ENCODE measurements at regions not wholly inside any gene's neighbourhood (a gene's known extent, or its start where the extent isn't known, plus 50 kb on each side); places are given as distances from the start of the nearest gene placed in this dataset.

- 49% methylated on average over 5 of the region's 5 CpGs for WGBS (ENCODE audit: insufficient coverage, insufficient replicate concordance, low lambda C conversion rate, missing lambda C conversion rate)
- Histone ChIP-seq H4K20me1 (ENCODE audit: control insufficient read depth, insufficient read depth) (no peaks in the 10 kb centered on the region), H3K9ac (ENCODE audit: control insufficient read depth, insufficient read depth, low read length) (no peak overlapping the region), H3K9me3 (replicated peaks; ENCODE audit: control insufficient read depth, insufficient read depth, low read length) (no peaks in the 10 kb centered on the region), H3K4me3 (no peak overlapping the region), H3K36me3 (ENCODE audit: control insufficient read depth in 2 of 2, insufficient read depth in 2 of 2, low read length in 1 of 2) (no peaks in the 10 kb centered on the region), H3K4me1 (ENCODE audit: control insufficient read depth, insufficient read depth, low read length) (no peaks in the 10 kb centered on the region), H3K79me2 (ENCODE audit: control insufficient read depth, insufficient read depth, low read length) (no peaks in the 10 kb centered on the region), H3K4me2 (ENCODE audit: control insufficient read depth, insufficient read depth) (no peak overlapping the region), H3K27me3 (replicated peaks in 1 of 2; ENCODE audit: control insufficient read depth in 2 of 2, insufficient read depth in 2 of 2, low read length in 1 of 2) (peaks cover 0 to 2% of the 10 kb centered on the region in 2 experiments; a peak in 1 of 4 replicates), H2AFZ (ENCODE audit: control insufficient read depth, low read depth, low read length) (no peak overlapping the region), H3K27ac (ENCODE audit: control insufficient read depth, insufficient read depth) (no peak overlapping the region)
- no TSS peak for BruUV-seq (replicated peaks)
- intact Hi-C loops (cut with micrococcal nuclease; ENCODE audit: unreplicated experiment) (no loop called here), in situ Hi-C loops (cut with MboI) (loop anchor here (25.0 kb wide), 1 partner anchor 112 kb away; no protein-coding TSS in a partner anchor)
- no peak for TF ChIP-seq PAX8 (IDR thresholded peaks at IDR 0.05)
- TF ChIP-seq ETV6 (conservative IDR thresholded peaks at IDR 0.05 in 1 of 2, IDR thresholded peaks at IDR 0.05 in 1 of 2; ENCODE audit: borderline replicate concordance in 1 of 2, low read depth in 1 of 2), result no peak
- TF ChIP-seq, protein P1, sequence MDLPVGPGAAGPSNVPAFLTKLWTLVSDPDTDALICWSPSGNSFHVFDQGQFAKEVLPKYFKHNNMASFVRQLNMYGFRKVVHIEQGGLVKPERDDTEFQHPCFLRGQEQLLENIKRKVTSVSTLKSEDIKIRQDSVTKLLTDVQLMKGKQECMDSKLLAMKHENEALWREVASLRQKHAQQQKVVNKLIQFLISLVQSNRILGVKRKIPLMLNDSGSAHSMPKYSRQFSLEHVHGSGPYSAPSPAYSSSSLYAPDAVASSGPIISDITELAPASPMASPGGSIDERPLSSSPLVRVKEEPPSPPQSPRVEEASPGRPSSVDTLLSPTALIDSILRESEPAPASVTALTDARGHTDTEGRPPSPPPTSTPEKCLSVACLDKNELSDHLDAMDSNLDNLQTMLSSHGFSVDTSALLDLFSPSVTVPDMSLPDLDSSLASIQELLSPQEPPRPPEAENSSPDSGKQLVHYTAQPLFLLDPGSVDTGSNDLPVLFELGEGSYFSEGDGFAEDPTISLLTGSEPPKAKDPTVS (IDR thresholded peaks at IDR 0.05; ENCODE audit: low read depth, low read length), result no peak
- no peak for TF ChIP-seq NR2C2 (IDR thresholded peaks at IDR 0.05; ENCODE audit: borderline replicate concordance, control insufficient read depth, insufficient read length, low read depth)
- TF ChIP-seq RAD21 (IDR thresholded peaks at IDR 0.05; ENCODE audit: insufficient read depth, low read depth, low read length), result no peak
- no peak for TF ChIP-seq SPI1 (IDR thresholded peaks at IDR 0.05; ENCODE audit: borderline replicate concordance, insufficient read depth, low read depth, low read length)
- no peak for TF ChIP-seq EGR1 (IDR thresholded peaks at IDR 0.05; ENCODE audit: borderline replicate concordance in 1 of 2, low read depth in 2 of 2, low read length in 2 of 2)
- no peak for TF ChIP-seq SMAD5 (IDR thresholded peaks at IDR 0.05; ENCODE audit: low read depth)
- TF ChIP-seq SKIL (IDR thresholded peaks at IDR 0.05; ENCODE audit: low read depth, poor library complexity, severe bottlenecking), result no peak
- TF ChIP-seq, protein P2, sequence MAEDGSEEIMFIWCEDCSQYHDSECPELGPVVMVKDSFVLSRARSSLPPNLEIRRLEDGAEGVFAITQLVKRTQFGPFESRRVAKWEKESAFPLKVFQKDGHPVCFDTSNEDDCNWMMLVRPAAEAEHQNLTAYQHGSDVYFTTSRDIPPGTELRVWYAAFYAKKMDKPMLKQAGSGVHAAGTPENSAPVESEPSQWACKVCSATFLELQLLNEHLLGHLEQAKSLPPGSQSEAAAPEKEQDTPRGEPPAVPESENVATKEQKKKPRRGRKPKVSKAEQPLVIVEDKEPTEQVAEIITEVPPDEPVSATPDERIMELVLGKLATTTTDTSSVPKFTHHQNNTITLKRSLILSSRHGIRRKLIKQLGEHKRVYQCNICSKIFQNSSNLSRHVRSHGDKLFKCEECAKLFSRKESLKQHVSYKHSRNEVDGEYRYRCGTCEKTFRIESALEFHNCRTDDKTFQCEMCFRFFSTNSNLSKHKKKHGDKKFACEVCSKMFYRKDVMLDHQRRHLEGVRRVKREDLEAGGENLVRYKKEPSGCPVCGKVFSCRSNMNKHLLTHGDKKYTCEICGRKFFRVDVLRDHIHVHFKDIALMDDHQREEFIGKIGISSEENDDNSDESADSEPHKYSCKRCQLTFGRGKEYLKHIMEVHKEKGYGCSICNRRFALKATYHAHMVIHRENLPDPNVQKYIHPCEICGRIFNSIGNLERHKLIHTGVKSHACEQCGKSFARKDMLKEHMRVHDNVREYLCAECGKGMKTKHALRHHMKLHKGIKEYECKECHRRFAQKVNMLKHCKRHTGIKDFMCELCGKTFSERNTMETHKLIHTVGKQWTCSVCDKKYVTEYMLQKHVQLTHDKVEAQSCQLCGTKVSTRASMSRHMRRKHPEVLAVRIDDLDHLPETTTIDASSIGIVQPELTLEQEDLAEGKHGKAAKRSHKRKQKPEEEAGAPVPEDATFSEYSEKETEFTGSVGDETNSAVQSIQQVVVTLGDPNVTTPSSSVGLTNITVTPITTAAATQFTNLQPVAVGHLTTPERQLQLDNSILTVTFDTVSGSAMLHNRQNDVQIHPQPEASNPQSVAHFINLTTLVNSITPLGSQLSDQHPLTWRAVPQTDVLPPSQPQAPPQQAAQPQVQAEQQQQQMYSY (CRISPR knock-in tag; IDR thresholded peaks at IDR 0.05), result no peak
- no peak for TF ChIP-seq IKZF2 (IDR thresholded peaks at IDR 0.05)
- TF ChIP-seq NFYB (IDR thresholded peaks at IDR 0.05; ENCODE audit: insufficient read depth, low read depth, low read length), result no peak
- DNase-seq (ENCODE audit: low read depth, low spot score), result no peak
- CTCF ChIA-PET, result no interaction called here
- FAIRE-seq, result no peak
- SMC1A ChIA-PET (ENCODE audit: uncharacterized antibody, unreplicated experiment), result no interaction called here
- RAD21 ChIA-PET (ENCODE audit: unreplicated experiment), result no interaction called here
- POLR2A ChIA-PET, result no interaction called here
- no peak for ATAC-seq
Measured at GRCh38 chr15:31774045-31774444, 256.3 kb upstream of the CHRNA7 start.

Data from GM12878 (cell line).